Ascending aorta (tissue), 2 donors: ENCODE measurements at regions not wholly inside any gene's neighbourhood (a gene's known extent, or its start where the extent isn't known, plus 50 kb on each side); places are given as distances from the start of the nearest gene placed in this dataset.

Experiments used
- DNase-seq, 2 donors: peaks; one replicate each; pipeline ENCODE4 v3.0.0-alpha.2; 2019; ENCODE audit warnings: low spot score in 2 of 2
- H3K27ac ChIP-seq, 2 donors: fragments of 200-600 bp; sonication (generic); one replicate each; pipeline ENCODE4 v1.5.1; 2016 to 2017; ENCODE audit warnings: mild to moderate bottlenecking in 1 of 2
- H3K27me3 ChIP-seq: fragments of 200-600 bp; sonication (generic); one replicate; pipeline ENCODE4 v1.5.1; 2017
- H3K36me3 ChIP-seq, 2 donors: fragments of 200-600 bp; sonication (generic); one replicate each; pipeline ENCODE4 v1.5.1; 2016
- H3K4me1 ChIP-seq, 2 donors: fragments of 200-600 bp; sonication (generic); one replicate each; pipeline ENCODE4 v1.5.1; 2016 to 2017; ENCODE audit warnings: mild to moderate bottlenecking in 1 of 2
- H3K4me3 ChIP-seq, 2 donors: fragments of 200-600 bp; sonication (generic); one replicate each; pipeline ENCODE4 v1.5.1; 2016 to 2017; ENCODE audit warnings: mild to moderate bottlenecking in 1 of 2
- H3K9me3 ChIP-seq, 2 donors: fragments of 200-600 bp; sonication (generic); one replicate each; pipeline ENCODE4 v1.5.1; 2016
- intact Hi-C: fragments of 100-400 bp; cut with DNase I; formaldehyde crosslinking; loops from one replicate; pipeline ENCODE4 v1.15.1; 2023
- TF ChIP-seq, protein P1 (sequence below), 3 experiments: fragments of 200-600 bp in 2 of 3; fragments of 450-650 bp in 1 of 3; sonication (generic) in 2 of 3; IDR thresholded peaks; one replicate each; pipeline ENCODE4 v1.5.1; 2016 to 2019; ENCODE audit warnings: antibody characterized with exemption in 3 of 3, mild to moderate bottlenecking in 1 of 3, moderate library complexity in 1 of 3

DNA sequence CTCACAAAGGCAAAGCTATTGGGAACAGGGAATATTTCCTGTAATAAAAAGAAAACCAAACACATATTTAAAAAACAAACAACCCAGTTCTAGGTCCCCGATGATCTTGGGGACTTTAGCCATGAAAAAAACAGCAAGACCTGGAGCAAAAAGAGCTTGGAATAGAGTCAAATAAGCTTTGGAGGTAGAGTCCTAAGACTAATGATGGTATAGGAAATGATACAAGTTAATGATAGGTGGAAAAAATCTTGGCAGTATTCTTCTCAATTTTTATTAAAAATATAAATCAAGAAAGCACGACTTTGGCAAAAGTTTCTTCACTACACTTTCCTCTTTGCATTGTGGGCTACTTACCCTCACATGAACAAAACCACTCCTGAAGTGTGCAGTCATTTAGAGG lies 481.5 kb downstream of the EBF1 start:
- H3K4me1 ChIP-seq = peaks cover 0 to 5% of the 10 kb centered on the region in 2 donors
- DNase-seq = no peak
- no peaks in the 10 kb centered on the region for H3K36me3 ChIP-seq
- no peaks in the 10 kb centered on the region for H3K27me3 ChIP-seq
- no peak overlapping the region for H3K4me3 ChIP-seq
- H3K9me3 ChIP-seq = no peaks in the 10 kb centered on the region
- intact Hi-C loops = no loop called here
- TF ChIP-seq, protein P1, sequence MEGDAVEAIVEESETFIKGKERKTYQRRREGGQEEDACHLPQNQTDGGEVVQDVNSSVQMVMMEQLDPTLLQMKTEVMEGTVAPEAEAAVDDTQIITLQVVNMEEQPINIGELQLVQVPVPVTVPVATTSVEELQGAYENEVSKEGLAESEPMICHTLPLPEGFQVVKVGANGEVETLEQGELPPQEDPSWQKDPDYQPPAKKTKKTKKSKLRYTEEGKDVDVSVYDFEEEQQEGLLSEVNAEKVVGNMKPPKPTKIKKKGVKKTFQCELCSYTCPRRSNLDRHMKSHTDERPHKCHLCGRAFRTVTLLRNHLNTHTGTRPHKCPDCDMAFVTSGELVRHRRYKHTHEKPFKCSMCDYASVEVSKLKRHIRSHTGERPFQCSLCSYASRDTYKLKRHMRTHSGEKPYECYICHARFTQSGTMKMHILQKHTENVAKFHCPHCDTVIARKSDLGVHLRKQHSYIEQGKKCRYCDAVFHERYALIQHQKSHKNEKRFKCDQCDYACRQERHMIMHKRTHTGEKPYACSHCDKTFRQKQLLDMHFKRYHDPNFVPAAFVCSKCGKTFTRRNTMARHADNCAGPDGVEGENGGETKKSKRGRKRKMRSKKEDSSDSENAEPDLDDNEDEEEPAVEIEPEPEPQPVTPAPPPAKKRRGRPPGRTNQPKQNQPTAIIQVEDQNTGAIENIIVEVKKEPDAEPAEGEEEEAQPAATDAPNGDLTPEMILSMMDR (IDR thresholded peaks at IDR 0.05) = no peak
- H3K27ac ChIP-seq = no peak overlapping the region

DNA sequence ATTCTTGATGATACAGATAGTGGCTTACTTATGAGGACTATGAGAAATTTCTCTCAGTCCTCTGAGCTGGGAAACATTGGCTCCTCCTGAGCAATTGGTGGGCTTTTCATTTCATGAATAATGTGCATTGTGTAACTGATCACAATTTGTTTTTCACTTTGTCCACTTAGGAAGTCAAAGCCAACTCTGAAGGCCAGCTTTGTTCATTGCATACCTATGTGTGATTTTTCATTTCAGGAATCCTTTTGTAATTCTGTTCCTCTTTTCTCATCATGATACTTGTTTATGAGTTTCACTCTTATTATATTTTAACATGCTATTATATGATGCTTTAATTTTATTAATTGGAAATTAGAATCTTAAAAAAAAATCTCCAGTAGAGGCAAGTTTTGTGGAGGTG lies 483.0 kb downstream of the EBF1 start:
- no peaks in the 10 kb centered on the region for H3K27me3 ChIP-seq
- no peaks in the 10 kb centered on the region for H3K9me3 ChIP-seq
- TF ChIP-seq, protein P1 (IDR thresholded peaks at IDR 0.05) = no peak
- no peak for DNase-seq
- no peak overlapping the region for H3K4me3 ChIP-seq
- no peak overlapping the region for H3K27ac ChIP-seq
- no peaks in the 10 kb centered on the region for H3K36me3 ChIP-seq
- H3K4me1 ChIP-seq = peaks cover 0 to 5% of the 10 kb centered on the region in 2 donors
- intact Hi-C loops = no loop called here

DNA sequence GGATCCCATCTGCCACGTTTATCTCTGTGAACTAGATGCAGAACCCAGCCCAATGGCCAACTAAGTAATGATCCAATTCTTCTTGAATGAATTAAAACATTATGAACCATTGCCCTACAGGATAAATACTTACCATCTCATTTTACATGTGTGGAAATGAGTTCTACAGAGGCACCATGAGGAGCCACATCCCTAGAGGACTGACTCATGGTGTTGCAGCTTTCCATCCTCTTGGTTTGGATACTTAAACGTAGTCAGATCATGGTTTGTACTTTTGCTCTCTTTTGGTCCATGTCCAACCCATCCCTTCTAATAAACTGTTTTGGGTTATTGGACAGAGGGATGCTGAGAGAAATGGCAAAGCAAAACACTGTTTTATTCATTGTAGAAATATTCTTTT lies 484.8 kb downstream of the EBF1 start:
- H3K27ac ChIP-seq = no peak overlapping the region
- TF ChIP-seq, protein P1 (IDR thresholded peaks at IDR 0.05) = no peak
- intact Hi-C loops = no loop called here
- no peaks in the 10 kb centered on the region for H3K36me3 ChIP-seq
- DNase-seq = no peak
- peaks cover 0 to 5% of the 10 kb centered on the region in 2 donors for H3K4me1 ChIP-seq
- no peak overlapping the region for H3K4me3 ChIP-seq
- no peaks in the 10 kb centered on the region for H3K9me3 ChIP-seq
- H3K27me3 ChIP-seq = no peaks in the 10 kb centered on the region

DNA sequence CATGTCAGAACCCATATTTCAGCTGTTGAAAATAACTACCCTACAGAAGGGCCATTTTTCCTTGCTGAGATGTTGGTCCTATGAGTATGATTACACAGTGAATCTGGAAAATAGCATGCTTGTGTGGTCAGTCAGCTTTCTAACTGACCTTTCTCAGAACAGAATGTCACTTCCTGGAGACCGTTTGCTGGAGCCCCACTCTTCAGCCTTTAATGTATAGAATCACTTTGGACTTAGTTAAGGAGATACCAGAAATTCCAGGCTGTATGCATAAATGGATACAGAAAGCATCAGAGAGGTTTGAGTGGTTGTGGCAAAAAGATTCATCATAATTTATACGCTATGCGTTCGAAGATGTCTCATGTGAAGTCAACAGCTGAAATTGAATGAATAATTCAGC lies 488.1 kb downstream of the EBF1 start:
- H3K27me3 ChIP-seq = no peaks in the 10 kb centered on the region
- TF ChIP-seq, protein P1 (IDR thresholded peaks at IDR 0.05) = no peak
- H3K9me3 ChIP-seq = no peaks in the 10 kb centered on the region
- no peak for DNase-seq
- intact Hi-C loops = no loop called here
- no peaks in the 10 kb centered on the region for H3K36me3 ChIP-seq
- H3K27ac ChIP-seq = no peak overlapping the region
- H3K4me1 ChIP-seq = no peaks in the 10 kb centered on the region
- no peak overlapping the region for H3K4me3 ChIP-seq

DNA sequence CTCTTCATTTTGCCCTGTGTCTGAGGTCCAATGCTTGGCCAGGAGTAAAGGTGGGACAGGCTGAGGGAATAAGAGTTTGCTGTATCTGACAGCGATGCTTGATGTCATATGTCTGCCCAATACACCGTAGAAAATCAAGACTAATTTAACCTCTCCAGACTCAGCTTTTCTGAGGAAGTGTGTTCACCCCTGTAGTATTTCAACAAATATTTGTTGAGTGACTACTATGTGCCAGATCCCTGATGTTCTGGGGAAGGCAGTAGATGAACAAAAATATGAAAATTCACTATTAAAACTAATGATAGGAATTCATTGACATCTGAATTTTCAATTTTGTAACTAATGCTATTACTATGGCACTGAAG lies 489.7 kb downstream of the EBF1 start:
- no peak for DNase-seq
- no peaks in the 10 kb centered on the region for H3K9me3 ChIP-seq
- TF ChIP-seq, protein P1 (IDR thresholded peaks at IDR 0.05) = no peak
- no peak overlapping the region for H3K4me3 ChIP-seq
- no peaks in the 10 kb centered on the region for H3K4me1 ChIP-seq
- H3K27me3 ChIP-seq = no peaks in the 10 kb centered on the region
- H3K36me3 ChIP-seq = no peaks in the 10 kb centered on the region
- H3K27ac ChIP-seq = no peak overlapping the region
- intact Hi-C loops = no loop called here

DNA sequence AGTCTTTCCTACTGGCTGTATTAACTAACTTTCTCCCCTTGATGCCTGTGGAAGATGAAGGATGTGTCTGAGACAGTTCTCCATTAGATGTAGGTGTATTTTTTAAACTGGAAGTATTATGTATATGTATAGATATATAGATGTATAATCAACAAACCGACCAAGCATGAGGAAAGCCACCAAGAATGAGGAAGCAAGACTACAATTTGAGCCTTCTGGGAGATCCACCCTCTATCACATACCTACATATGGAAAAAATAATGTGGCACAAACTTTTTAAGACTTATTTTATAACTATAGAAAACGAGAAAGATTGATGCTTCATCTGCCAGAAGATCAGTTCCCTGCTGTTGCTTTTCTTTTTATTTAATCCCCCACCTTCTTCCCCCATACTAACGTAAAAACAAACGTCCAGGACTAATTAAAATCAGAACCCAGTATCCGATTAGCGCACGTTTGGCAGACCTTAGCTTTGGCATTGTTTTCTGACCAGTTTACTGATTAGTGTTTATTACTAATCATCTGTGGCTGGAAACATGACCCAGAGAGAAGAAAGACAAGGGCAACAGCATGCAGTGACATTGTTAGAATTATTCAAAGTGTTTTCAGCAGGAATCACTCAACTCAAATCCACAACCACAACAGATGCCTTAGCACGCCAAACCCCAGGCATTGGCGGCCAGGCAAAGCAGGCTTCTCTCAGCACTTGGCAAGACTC lies 490.2 kb downstream of the EBF1 start:
- Histone ChIP-seq H3K27me3 (no peaks in the 10 kb centered on the region), H3K36me3 (no peaks in the 10 kb centered on the region), H3K4me1 (no peaks in the 10 kb centered on the region), H3K9me3 (no peaks in the 10 kb centered on the region), H3K4me3 (no peak overlapping the region), H3K27ac (no peak overlapping the region)
- TF ChIP-seq, protein P1 (IDR thresholded peaks at IDR 0.05) = no peak
- DNase-seq = no peak
- intact Hi-C loops = no loop called here
